DND-41 (cell line): ENCODE measurements at regions not wholly inside any gene's neighbourhood (a gene's known extent, or its start where the extent isn't known, plus 50 kb on each side); places are given as distances from the start of the nearest gene placed in this dataset.

Experiments
- ATAC-seq: fragments of 200-7000 bp; cut with Tn5 transposase; 3 replicates; pipeline ENCODE4 v1.9.1; 2021; ENCODE audit warnings: low read depth; ENCODE audit not compliant: insufficient read depth
- DNase-seq: peaks from one replicate; pipeline ENCODE4 v3.0.0-alpha.2; 2020
- H2AFZ ChIP-seq: 2 replicates; pipeline ENCODE4 v1.6.0; 2012; ENCODE audit warnings: low read depth, low read length
- H3K27ac ChIP-seq: 2 replicates; pipeline ENCODE4 v1.5.1; 2012; ENCODE audit warnings: low read length, inconsistent platforms
- H3K27me3 ChIP-seq: fragments of 200-600 bp; sonication (generic); 2 replicates; pipeline ENCODE4 v1.6.0; 2012; ENCODE audit warnings: low read length, mild to moderate bottlenecking, inconsistent platforms; ENCODE audit not compliant: insufficient read depth, poor library complexity
- H3K36me3 ChIP-seq: 2 replicates; pipeline ENCODE4 v1.5.1; 2012; ENCODE audit warnings: low read length, inconsistent platforms; ENCODE audit not compliant: insufficient read depth
- H3K4me1 ChIP-seq: 2 replicates; pipeline ENCODE4 v1.5.1; 2012; ENCODE audit warnings: mild to moderate bottlenecking, low read length; ENCODE audit not compliant: insufficient read depth
- H3K4me2 ChIP-seq: 2 replicates; pipeline ENCODE4 v1.6.0; 2012; ENCODE audit warnings: mild to moderate bottlenecking, moderate library complexity, low read length, inconsistent platforms; ENCODE audit not compliant: insufficient read depth
- H3K4me3 ChIP-seq, 2 experiments: fragments of 200-600 bp in 1 of 2; shearing (Covaris generic) in 1 of 2; 2 replicates each; pipeline ENCODE4 v1.5.1; 2012 to 2016; ENCODE audit warnings: inconsistent platforms in 2 of 2, low read length in 2 of 2, mild to moderate bottlenecking in 2 of 2, low read depth in 1 of 2, moderate library complexity in 1 of 2
- H3K79me2 ChIP-seq: 2 replicates; pipeline ENCODE4 v1.6.0; 2012; ENCODE audit warnings: low read length, inconsistent platforms; ENCODE audit not compliant: insufficient read depth
- H3K9ac ChIP-seq: 2 replicates; pipeline ENCODE4 v1.6.0; 2012; ENCODE audit warnings: low read depth, mild to moderate bottlenecking, inconsistent platforms, low read length, moderate library complexity
- H3K9me3 ChIP-seq: 2 replicates; pipeline ENCODE4 v1.5.1; 2012; ENCODE audit warnings: low read length, moderate library complexity, mild to moderate bottlenecking, inconsistent platforms; ENCODE audit not compliant: insufficient read depth, severe bottlenecking
- H4K20me1 ChIP-seq: 2 replicates; pipeline ENCODE4 v1.6.0; 2012; ENCODE audit warnings: low read length; ENCODE audit not compliant: insufficient read depth
- EZH2 ChIP-seq: IDR thresholded peaks from 3 replicates; pipeline ENCODE4 v1.6.1; 2012; ENCODE audit warnings: borderline replicate concordance, low read depth, mild to moderate bottlenecking, moderate library complexity, low read length, inconsistent platforms; ENCODE audit not compliant: severe bottlenecking
- TF ChIP-seq, protein P1 (sequence below): IDR thresholded peaks from 2 replicates; pipeline ENCODE4 v1.5.1; 2012; ENCODE audit warnings: borderline replicate concordance, low read length, moderate library complexity, mild to moderate bottlenecking; ENCODE audit not compliant: poor library complexity, severe bottlenecking; ENCODE audit errors: extremely low read depth

DNA sequence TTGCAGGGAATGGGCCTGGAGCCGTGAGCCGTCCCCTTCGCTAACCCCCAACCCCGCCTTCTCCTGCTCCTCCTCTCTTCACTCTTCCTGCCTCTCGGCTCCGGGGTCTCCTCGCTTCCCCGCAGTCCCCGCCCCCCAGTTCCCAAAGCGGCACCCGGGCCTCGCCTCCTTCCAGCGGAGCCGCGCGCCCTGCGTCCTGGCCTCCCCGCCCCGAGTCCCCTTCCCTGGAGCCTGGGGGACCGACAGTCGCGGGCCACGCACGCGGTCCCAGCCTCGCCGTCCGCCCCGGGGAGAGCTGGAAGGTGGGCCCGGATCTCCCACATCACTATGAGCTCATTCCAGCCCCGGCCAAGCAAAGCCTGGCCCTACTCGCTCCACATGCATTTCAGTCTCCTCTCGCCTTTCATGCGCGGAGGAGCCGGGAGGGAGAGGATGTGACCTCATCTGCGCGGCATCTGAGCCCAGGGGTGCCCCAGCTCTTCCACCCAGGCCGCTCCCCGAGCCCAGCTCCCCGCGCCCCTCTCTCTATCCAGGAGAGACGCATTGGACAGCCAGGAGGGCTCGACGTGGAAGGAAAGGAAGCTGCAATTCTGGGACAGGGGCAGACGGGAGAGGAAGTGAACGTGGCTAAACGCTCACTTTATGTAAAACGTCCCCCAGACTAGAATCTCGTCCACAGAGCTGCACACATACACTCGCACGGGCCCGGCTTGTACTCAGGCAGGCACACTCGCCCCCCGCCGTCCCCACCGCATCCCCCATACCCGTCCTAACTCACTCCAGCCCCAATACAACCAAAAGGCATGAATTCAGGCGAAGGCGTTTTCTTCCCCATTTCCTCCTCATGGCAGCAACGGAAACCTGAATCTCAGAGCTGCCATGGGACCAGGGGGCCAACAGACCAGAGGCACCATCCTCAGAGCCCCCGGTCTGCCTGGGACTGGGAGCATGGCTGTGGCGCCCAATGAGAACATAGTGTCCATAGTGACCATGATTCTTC is 108.7 kb upstream of the CCND2 start:
- Histone ChIP-seq H3K9ac (no peak overlapping the region), H4K20me1 (no peaks in the 10 kb centered on the region), H3K79me2 (no peaks in the 10 kb centered on the region), H3K4me2 (no peak overlapping the region), H3K9me3 (no peaks in the 10 kb centered on the region), H3K36me3 (no peaks in the 10 kb centered on the region), H3K27me3 (no peaks in the 10 kb centered on the region), H3K4me1 (no peaks in the 10 kb centered on the region), H3K27ac (no peak overlapping the region), H3K4me3 (no peak overlapping the region), H2AFZ (no peak overlapping the region)
- TF ChIP-seq EZH2 = no peak
- TF ChIP-seq, protein P1, sequence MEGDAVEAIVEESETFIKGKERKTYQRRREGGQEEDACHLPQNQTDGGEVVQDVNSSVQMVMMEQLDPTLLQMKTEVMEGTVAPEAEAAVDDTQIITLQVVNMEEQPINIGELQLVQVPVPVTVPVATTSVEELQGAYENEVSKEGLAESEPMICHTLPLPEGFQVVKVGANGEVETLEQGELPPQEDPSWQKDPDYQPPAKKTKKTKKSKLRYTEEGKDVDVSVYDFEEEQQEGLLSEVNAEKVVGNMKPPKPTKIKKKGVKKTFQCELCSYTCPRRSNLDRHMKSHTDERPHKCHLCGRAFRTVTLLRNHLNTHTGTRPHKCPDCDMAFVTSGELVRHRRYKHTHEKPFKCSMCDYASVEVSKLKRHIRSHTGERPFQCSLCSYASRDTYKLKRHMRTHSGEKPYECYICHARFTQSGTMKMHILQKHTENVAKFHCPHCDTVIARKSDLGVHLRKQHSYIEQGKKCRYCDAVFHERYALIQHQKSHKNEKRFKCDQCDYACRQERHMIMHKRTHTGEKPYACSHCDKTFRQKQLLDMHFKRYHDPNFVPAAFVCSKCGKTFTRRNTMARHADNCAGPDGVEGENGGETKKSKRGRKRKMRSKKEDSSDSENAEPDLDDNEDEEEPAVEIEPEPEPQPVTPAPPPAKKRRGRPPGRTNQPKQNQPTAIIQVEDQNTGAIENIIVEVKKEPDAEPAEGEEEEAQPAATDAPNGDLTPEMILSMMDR = no peak
- ATAC-seq = no peak
- DNase-seq = no peak

- no peaks in the 10 kb centered on the region for H3K79me2 ChIP-seq
- no peak overlapping the region for H3K4me2 ChIP-seq
- no peaks in the 10 kb centered on the region for H3K4me1 ChIP-seq
- H3K9ac ChIP-seq = no peak overlapping the region
- no peaks in the 10 kb centered on the region for H3K27me3 ChIP-seq
- H3K36me3 ChIP-seq = no peaks in the 10 kb centered on the region
- no peak overlapping the region for H2AFZ ChIP-seq
- no peak for TF ChIP-seq EZH2
- TF ChIP-seq, protein P1 = no peak
- ATAC-seq = no peak
- no peak for DNase-seq
- H3K4me3 ChIP-seq = no peak overlapping the region
- no peak overlapping the region for H3K27ac ChIP-seq
- H3K9me3 ChIP-seq = no peaks in the 10 kb centered on the region
- no peaks in the 10 kb centered on the region for H4K20me1 ChIP-seq
Measured at GRCh38 chr12:4164188-4164558, 109.4 kb upstream of the CCND2 start.

- H3K9me3 ChIP-seq = no peaks in the 10 kb centered on the region
- no peaks in the 10 kb centered on the region for H3K79me2 ChIP-seq
- TF ChIP-seq, protein P1 = no peak
- TF ChIP-seq EZH2 = no peak
Measured at GRCh38 chr12:4161718-4162117, 111.8 kb upstream of the CCND2 start.

More at GRCh38 chr12:4161718-4162117, 111.8 kb upstream of the CCND2 start:
- Histone ChIP-seq H4K20me1 (no peaks in the 10 kb centered on the region), H2AFZ (no peak overlapping the region), H3K4me2 (no peak overlapping the region), H3K27me3 (no peaks in the 10 kb centered on the region), H3K4me1 (no peaks in the 10 kb centered on the region), H3K9ac (no peak overlapping the region), H3K36me3 (no peaks in the 10 kb centered on the region), H3K27ac (no peak overlapping the region), H3K4me3 (no peak overlapping the region)
- ATAC-seq (no peak), DNase-seq (no peak)
